Right renal pelvis (tissue), 4 donors: ENCODE measurements at regions not wholly inside any gene's neighbourhood (a gene's known extent, or its start where the extent isn't known, plus 50 kb on each side); places are given as distances from the start of the nearest gene placed in this dataset.

ENCODE experiments used
- DNase-seq, 4 donors: peaks; one replicate each; pipeline ENCODE4 v3.0.0-alpha.2; 2013; ENCODE audit warnings: low read depth in 4 of 4, low spot score in 3 of 4, missing footprints in 1 of 4

GRCh38 chr18:30113454-30113853 lies 929.1 kb downstream of the DSC3 start:
- no peak for DNase-seq

DNA sequence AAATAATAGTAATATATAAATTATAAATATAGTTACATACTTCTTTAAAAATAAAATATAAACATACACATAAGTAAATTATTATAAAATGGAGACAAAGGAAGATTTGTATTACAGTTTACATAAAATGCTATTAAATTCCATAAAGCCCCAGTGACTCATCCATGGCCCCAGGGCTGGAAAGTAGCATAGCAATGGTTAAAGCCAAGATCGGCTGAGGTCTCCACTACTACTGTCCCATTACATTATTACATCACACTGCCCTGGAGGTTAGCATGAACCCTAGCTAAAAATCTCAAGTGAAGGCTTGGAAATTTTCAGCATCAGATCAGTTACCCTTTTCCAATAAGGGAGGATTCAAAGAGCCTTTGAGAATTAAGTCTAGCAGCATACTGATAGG lies 936.2 kb downstream of the DSC3 start:
- no peak for DNase-seq

GRCh38 chr18:30103881-30104280 lies 938.7 kb downstream of the DSC3 start:
- no peak for DNase-seq

DNA sequence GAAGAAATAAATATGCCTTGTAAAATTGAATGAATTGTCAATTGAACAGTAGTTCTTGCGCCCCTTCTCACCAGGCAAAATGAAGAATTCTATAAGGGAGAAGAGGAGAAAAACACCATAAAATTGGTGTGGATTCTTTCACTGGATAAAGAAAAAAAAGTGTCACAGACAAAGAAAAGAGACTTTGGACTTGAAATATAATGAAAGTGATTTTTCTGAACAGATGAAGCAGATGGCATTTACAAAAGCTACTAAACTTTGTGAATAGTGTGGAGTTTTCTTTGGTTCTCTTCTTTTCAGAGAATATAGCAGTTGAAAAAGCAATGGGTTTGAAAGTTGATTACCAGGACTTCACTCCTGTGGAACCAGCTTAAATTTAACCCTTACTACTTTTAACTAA lies 945.7 kb downstream of the DSC3 start:
- DNase-seq: no peak

DNA sequence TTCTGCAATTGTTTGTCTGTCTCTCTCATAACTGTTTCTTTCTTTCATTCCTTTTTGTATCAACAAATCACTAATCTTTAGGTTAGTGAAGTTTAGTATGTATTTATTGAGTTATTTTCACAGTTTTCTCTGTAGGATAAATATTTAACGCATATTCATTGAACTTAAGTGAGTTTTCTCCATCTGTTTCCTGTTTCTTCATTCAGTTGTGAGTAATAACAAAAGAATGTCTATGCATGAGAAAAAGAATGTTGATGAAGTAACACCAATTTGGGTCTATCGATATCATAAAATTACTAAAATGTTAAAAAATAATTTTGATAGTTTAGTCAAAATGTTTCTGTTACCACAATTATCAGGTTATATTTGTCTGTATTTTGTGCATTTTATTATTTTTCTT lies 948.0 kb downstream of the DSC3 start:
- no peak for DNase-seq

- DNase-seq: no peak
Measured at GRCh38 chr18:30093376-30093775, 949.2 kb downstream of the DSC3 start.

- no peak for DNase-seq
Measured at GRCh38 chr18:30088238-30089015, 954.1 kb downstream of the DSC3 start.

DNA sequence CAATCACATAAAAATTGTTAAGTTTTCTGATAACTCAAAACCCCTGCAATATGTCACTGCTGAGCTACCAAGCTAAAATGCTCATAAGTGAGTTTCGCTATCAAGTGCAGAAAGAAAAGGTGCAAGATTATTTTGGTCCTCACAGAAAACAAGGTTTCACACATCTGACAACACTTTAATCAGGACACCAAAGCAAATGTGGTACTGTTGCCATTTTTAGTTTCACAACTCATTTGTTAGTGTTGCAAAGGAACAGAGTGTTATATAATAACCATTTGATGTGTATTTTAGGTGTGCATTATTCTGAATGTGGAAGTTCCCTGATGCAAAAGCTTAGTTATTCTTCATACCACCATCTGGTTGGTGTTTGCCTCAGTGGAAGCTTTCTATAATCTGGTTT lies 956.2 kb downstream of the DSC3 start:
- DNase-seq: no peak

- DNase-seq: no peak
Measured at GRCh38 chr18:30081122-30081521, 961.4 kb downstream of the DSC3 start.

DNA sequence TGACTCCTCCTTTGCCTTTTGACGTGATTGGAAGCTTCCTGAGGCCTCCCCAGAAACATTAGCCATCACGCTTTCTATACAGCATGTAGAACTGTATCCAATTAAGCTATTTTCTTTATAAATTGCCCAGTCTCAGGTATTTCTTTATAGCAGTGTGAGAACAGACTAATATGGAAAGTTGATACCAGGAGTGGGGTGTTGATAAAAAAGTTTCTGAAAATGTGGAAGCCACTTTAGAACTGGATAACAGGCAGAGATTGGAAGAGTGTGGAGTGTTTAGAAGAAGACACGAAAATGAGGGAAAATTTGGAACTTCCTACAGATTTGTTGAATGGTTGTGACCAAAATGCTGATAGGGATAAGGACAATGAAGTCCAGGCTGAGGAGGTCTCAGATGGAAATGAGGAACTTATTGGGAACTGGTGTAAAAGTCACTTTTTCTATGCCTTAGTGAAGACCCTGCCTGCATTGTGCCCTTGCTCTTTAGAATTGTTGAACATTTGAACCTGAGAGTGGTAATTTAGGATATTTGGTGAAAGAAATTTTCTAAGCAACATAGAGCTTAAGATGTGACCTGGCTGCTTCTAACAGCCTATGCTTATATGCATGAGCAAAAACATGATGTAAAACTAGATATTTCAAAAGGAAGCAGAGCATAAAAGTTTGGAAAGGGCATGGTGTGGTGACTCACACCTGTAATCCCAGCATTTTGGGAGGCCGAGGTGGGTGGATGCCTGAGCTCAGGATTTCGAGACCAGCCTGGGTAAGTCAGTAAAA lies 969.7 kb downstream of the DSC3 start:
- no peak for DNase-seq

- DNase-seq: no peak
Measured at GRCh38 chr18:30066288-30066687, 976.3 kb downstream of the DSC3 start.

- no peak for DNase-seq
Measured at GRCh38 chr18:30057398-30057797, 985.1 kb downstream of the DSC3 start.

DNA sequence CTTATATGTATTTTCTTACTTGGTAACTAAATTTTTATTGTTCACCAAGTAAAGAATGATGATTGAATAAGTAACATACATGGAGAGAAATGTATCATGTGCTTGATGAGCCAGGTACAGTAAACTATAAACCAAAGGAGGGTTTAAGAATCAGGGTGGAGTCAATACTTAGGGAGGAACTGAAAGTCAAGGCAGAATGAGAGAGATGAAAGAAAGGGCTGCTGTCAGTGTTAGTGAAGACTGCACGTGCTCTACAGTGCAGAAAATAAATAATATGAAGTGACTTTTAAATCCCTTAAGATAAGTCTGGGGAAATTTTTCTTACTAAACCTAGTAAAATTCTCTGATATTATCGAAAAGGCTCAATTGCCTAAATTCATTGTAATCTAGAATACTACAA lies 986.0 kb downstream of the DSC3 start:
- DNase-seq: no peak

GRCh38 chr18:30044496-30044895 lies 998.0 kb downstream of the DSC3 start:
- DNase-seq: no peak

DNA sequence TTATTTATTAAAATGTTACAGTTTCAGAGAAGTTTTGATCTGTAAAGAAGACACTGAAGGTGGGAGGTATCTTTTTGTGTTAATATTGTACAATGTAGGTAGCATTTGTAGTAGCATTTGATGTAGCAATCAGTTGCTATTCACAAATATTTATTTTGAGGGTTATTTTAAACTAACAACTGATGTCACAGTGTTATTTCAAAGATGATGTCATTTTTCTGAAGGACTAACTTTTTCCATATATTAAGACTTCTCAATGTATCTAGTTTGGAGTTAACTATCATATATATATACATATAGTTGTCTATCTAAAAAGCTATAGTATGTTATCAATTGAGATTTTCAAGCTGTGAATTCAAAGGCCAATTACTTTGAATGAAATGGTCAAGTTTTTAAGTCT lies 1003.3 kb downstream of the DSC3 start:
- DNase-seq: no peak

- no peak for DNase-seq
Measured at GRCh38 chr18:30034818-30035217, 1007.7 kb downstream of the DSC3 start.

DNA sequence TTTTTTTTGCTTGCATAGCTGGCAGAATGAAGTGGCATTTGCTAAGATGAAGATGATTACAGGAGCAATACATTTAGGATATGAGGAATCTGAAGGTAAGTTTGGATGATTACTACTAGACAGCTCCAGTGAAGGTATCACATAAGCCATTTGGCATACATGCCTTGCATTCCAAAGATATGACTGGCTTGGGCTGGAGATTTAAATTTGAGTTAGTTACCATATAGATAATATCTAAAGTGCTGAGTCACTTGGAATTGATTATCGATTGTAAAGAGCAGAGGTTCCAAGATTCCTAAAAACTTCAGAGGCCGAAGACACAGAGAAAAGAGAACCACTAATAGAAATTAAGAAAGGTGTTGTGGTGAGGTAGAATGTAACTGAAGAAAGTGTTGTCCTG lies 1026.4 kb downstream of the DSC3 start:
- no peak for DNase-seq

DNA sequence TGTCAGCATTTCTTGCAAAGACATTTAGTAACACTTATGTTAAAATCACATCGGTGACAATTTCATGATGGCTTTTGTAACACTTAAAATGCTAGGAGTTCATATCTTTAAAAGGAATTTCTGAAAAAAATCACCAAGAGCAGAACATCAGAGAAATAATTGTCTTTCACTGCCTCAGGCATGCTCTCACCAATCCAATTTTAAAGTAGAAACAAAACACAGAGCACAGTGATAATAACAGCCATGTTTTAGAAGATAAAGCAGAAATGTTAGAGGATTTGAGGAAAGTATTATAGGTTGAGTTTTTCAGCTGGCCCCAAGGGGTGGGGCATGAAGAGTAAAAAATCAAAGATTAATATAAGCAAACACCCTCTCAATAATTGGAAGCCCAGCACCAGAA lies 1037.6 kb downstream of the DSC3 start:
- no peak for DNase-seq

- DNase-seq: no peak
Measured at GRCh38 chr18:29982218-29982617, 1060.3 kb downstream of the DSC3 start.

- no peak for DNase-seq
Measured at GRCh38 chr18:29979881-29980280, 1062.7 kb downstream of the DSC3 start.

- no peak for DNase-seq
Measured at GRCh38 chr18:29969876-29970275, 1072.7 kb downstream of the DSC3 start.

GRCh38 chr18:29962579-29962978 lies 1080.0 kb downstream of the DSC3 start:
- DNase-seq: no peak
